GDM1 (cell line): ENCODE measurements at regions not wholly inside any gene's neighbourhood (a gene's known extent, or its start where the extent isn't known, plus 50 kb on each side); places are given as distances from the start of the nearest gene placed in this dataset.

Experiments used
- DNase-seq: peaks from one replicate; lab custom pipeline; 2025; lab: John Stamatoyannopoulos, UW

DNA sequence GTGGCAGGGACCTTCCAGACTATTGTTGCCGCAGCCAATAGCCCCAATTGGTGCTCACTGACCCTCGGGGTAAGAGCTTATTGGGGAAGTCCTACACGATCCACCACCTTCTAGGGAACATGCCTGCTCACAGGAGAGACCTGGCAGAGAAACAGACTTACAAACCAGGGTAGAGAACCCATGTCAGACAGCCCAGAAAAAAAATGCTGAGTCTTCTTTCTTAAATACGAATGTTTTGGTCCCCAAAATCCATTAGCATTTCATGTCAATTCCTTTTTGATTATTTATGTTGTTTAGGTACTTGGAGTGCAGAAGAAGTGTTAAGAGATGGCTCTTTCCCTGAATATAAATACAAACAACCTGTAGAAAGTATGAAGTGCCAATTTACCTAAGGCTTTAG lies 84.9 kb upstream of the PDE10A start:
- no peak for DNase-seq

DNA sequence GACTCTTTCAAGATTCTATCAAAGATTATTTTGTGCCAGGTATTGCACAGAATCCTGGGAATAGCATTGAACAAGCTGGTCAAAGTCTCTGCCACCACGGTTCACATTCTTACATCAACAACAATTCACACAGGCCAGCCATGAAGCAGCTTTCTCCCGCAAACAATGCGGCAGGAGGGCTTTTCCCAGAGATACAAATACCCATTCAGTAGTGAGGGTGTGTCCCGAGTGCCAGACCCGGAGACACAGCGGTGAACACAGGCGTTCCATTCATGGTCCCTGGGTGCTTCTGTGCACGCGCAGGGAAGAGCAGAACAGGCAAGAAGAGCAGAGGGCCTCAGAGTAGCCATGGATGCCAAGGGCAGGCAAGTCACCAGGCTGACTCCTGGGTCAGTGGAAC lies 83.3 kb upstream of the PDE10A start:
- no peak for DNase-seq

DNA sequence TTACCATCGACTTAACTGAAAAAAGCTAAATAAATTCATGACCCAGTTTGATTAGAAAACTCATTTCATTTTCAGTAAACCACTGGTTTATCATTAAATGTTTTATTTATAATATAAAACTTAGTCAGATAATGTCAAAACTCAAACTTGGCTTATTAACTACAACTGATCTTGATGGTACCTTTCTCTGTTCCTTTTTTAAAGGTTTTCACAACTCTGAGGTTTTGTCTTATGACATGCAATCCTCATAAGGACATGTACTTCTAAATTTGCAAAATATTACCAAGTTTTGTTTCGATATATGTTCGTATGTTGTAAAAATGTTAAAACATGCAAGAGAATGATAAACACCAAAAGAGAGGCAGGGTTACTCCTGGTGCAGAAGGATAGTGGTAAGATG lies 82.5 kb upstream of the PDE10A start:
- DNase-seq: no peak

GRCh38 chr6:165744555-165745228 lies 81.7 kb upstream of the PDE10A start:
- DNase-seq: no peak

- no peak for DNase-seq
These were observed 80.4 kb upstream of the PDE10A start for GRCh38 chr6:165743366-165743898.

DNA sequence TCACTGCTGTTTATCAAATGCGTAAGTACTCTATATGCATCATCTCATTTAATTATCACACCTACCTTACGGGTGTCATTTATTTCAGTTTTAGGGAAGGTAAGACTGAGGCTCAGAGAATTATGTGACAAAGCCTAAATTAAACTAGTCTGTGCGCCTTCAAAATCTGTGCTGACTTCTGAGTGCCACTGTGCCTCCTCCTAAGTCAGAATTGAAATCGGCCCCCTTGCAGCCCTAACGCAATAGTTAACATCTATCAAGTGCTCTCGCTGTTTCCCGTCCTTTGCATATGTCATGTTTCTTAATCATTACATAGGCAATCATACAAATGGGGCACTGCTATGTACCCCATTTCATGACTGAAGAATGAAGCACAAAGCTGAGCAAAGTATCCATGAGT lies 79.0 kb upstream of the PDE10A start:
- no peak for DNase-seq

DNA sequence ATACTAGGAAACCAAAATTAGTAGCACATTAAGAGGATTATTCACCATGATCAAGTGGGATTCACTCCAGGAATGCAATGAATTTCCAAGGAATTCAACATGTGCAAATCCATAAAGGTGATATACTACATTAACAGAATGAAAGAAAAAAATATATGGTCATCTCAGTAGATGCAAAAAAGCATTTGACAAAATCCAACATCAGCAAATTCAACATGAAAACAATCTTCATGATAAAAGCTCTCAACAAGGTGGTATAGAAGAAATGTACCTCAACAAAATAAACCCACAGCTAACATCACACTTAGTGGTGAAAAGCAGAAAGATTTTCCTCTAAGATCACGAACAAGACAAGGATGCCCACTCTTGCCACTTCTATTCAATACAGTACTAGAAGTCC lies 74.4 kb upstream of the PDE10A start:
- no peak for DNase-seq

DNA sequence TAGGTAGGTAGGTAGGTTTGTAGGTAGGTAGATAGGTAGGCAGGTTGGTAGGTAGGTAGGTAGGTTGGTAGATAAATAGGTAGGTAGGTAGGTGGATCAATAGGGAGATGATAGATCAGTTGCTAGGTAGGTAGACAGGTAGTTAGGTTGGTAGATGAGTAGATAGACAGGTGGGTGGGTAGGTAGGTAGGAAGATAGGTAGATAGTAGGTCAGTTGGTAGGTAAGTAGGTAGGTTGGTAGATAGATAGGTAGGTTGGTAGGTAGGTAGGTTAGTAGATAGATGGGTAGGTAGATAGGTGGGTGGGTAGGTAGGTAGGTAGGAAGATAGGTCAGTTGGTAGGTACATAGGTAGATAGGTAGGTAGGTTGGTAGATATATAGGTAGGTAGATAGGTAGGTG lies 72.0 kb upstream of the PDE10A start:
- no peak for DNase-seq

- no peak for DNase-seq
These were observed 70.4 kb upstream of the PDE10A start for GRCh38 chr6:165733489-165733791.

DNA sequence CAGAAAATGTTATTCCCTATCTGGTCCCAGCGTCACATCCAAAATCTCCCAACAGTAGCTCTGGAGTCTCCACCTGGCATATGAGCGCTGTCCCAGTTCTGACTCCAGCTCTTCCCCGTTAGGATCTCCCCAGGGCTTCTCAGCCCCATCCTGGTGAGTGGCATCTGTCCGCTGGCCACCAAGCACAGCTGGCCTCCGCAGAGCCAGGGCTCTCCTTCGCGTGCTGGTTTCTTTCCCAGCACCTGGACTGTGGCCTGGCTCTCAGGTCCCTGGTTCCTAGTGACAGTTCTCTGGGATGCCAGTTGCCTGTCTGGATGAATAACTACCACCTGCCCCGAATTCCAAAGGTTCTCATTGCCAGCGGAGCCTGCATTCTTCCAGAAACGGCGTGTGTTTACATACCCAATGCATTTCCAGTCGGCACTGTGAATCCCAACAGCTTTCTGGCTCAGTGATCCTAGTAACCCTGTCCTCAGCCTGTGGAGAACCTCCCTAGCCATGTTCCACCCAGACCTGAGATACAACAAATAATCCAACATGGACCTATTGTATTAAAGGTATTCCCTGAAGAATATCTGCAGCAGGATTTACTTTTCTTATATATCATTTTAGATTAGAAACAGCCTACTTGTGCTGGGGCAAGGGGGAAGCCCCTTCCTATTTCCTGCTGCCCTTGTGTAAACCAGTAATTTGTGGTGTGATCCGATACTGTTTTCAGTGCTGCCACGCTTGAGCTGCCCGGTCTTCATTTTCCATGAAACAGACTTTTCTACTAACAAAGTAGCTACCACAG lies 69.9 kb upstream of the PDE10A start:
- no peak for DNase-seq

GRCh38 chr6:165729307-165729936 lies 66.4 kb upstream of the PDE10A start:
- DNase-seq: no peak

- no peak for DNase-seq
These were observed 65.2 kb upstream of the PDE10A start for GRCh38 chr6:165728216-165728615.

DNA sequence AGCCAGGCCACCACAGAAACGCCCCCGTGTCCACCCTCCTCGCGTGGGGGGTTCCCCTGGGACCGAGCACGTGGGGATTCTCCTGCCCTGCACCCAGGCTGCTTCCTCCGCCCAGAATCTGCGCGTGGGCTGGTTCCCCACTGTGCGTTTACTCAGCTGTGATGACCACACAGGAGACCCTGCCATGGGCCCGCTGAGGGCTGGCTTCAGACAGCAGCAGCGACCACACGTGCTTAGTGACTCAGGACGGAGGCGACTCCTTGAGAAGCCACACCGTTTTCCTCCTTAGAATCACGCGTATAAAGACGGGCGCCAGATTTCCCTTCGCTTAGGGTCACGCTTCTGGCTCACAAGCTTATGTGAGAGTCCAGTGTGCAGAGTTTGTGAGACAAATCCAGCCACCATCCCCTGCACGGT lies 63.9 kb upstream of the PDE10A start:
- no peak for DNase-seq

DNA sequence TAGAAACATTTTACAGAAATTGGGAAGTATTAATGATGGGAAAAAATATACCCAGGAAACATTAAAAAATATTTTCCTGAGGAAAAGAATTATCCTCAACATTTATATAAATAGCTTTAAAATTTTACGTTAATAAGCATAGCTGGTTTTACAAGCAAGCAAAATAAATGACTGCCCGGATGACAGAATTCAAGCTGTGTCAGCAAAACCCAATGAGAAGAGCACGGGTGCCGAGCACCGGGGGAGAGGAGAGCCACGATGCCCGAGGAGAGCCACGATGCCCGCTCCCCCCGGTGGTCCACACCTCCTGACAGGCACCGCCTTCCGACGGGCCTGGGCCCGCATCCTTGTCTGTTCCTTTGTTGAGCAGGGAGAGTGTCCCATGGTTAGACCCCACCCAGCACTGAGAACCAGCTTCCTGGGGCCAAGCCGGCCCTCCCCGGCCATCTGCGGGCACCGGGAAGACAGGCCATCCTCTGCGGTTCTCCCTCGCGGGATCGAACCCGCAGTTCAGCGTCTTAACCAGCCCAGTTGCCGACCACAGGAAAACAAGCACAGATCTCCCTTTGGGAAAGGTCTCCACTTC lies 63.3 kb upstream of the PDE10A start:
- no peak for DNase-seq

GRCh38 chr6:165725201-165725600 lies 62.2 kb upstream of the PDE10A start:
- no peak for DNase-seq

DNA sequence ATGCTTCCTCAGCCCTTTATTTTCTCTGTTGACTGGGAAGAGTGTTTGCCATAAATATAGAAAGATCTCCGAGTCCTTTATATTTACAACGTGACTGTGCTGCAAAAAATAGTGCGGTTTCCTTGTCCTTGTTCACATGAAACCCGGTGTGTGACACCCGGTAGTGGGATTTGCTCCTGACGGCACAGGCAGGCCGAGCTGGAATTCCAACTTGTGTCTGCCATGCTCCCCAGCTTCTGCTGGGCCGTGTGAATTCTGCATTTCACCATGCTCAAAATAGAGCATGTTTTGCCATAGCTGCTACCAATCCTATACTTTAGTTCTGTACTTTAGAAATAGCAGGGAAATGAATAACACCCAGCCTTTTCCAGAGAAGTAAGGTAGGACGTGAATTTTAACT lies 60.3 kb upstream of the PDE10A start:
- no peak for DNase-seq

DNA sequence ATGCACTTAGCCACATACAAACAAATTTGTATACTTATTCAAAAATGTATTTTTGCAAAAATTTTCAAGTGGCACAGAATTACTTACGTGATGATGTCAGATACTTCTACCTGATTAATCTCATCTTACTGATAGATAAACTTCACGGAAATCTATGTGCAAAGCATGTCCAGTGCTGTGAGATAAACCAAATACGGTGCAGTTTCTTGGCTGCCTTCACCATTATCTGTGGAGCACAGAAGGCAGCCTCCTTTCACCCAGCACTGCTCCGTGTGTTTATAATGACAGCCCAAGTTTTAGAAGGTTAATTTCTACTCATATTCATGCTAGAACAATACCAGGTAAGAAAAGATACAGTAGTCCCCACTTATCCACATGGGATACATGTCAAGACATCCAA lies 59.0 kb upstream of the PDE10A start:
- no peak for DNase-seq

DNA sequence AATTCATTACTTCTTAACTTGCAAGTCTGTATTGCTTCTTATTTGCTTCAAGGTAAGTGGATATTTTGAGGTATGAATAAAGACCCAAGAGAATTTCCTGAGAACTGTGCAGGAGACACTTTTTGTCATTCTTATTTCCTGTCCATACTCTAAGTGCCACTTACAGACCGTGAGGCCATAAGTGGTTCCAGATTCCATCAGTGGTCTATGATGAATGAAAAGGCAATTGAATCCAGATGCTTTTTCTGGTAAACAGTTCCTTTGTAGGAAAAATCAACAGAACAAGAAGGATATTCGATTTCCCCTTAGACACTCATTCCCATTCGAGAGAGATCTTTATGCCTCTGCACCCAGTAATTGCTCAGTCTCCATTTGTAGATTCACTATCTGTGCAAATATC lies 58.3 kb upstream of the PDE10A start:
- no peak for DNase-seq

DNA sequence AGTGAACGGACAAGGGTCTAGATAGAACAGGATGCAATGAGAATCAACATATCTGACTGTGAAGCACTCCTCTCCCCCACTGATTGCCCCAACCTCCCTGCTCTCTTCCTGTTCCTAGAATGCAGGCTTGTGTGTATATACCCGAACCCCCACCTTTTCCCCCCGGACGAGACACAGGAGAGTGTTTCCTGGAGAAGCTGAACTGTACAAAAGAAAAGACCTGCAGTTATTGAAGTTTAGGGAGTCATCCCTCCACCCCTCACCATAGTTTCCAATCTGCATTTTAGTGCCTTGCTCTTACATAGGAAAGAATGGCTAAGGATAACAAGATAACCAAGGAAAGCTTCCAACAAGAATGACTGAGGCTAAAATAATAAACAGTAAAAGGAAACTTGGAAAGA lies 55.5 kb upstream of the PDE10A start:
- DNase-seq: no peak

DNA sequence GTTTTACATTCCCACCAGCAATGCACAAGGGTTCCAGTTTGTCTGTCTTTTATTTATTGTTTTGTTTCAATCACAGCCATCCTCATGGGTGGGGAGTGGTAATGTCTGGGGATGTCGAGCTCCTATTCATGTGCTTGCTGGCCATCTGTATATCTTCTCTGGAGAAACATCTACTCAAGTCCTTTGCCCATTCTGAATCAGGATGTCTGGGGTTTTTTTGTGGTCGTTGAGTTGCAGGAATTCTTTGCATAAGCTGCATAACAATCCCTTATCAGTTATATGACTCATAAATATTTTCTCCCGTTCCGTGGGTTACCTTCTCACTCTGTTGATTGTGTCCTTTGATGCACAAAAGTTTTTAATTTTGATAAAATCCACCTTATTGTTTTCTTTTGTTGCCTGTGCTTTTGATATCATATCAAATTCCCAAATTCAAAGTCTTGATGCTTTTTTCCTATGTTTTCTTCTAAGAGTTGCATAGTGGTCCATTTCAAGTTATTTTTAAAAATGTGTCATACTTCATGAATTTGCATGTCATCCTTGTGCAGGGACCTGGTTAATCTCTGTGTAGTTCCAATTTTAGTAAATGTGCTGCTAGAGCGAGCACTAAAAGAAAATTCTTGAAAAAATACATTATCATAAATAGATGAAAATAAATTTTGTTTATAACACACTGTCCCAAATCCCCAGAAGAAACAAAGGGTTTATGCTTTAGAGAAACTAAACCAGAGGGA lies 54.9 kb upstream of the PDE10A start:
- no peak for DNase-seq

- no peak for DNase-seq
These were observed 53.8 kb upstream of the PDE10A start for GRCh38 chr6:165716886-165717285.

- no peak for DNase-seq
These were observed 52.4 kb upstream of the PDE10A start for GRCh38 chr6:165715428-165715827.
